ENCODE measurements at regions not wholly inside any gene's neighbourhood (a gene's known extent, or its start where the extent isn't known, plus 50 kb on each side); places are given as distances from the start of the nearest gene placed in this dataset. TPM values are rescaled to one million over a fixed set of nuclear protein-coding genes. Genes with fewer than 3 reads are reported as not detected.

- Histone ChIP-seq H3K27me3 (ENCODE audit: control insufficient read depth, insufficient read depth, low read length) (no peaks in the 10 kb centered on the region), H3K36me3 (ENCODE audit: control insufficient read depth, insufficient read depth, low read length) (no peaks in the 10 kb centered on the region), H3K4me3 (ENCODE audit: low read depth, low read length) (no peak overlapping the region)
- DNase-seq (ENCODE audit: low read depth), result no peak
- ChIA-PET POLR2A (no interaction called here), CTCF (no interaction called here)
- TF ChIP-seq CTCF (IDR thresholded peaks at IDR 0.05; ENCODE audit: insufficient read depth, low read depth, low read length), result no peak
Observed at GRCh38 chr3:163071713-163072112, 1575.1 kb downstream of the OTOL1 start.

Small RNA genes lying in the stretch of these regions (small RNA-seq; reads per million reads assigned to genes)
- gene AC128716.1 (ENCODE audit: insufficient read length, low read depth, low replicate concordance), result not detected
